Trophoblast cell (in vitro differentiated cells and primary cell): ENCODE measurements at regions not wholly inside any gene's neighbourhood (a gene's known extent, or its start where the extent isn't known, plus 50 kb on each side); places are given as distances from the start of the nearest gene placed in this dataset.

Experiments used
- DNase-seq, 2 donors: peaks; one replicate each; pipeline ENCODE4 v3.0.0-alpha.2; 2016
- H2AFZ ChIP-seq: 2 replicates; pipeline ENCODE4 v1.6.1; 2013; ENCODE audit warnings: low read length, moderate library complexity, mild to moderate bottlenecking; ENCODE audit not compliant: insufficient read depth, poor library complexity
- H2AK5ac ChIP-seq: 2 replicates; pipeline ENCODE4 v1.6.1; 2013; ENCODE audit warnings: mild to moderate bottlenecking, low read length
- H2BK120ac ChIP-seq: 2 replicates; pipeline ENCODE4 v1.6.1; 2013; ENCODE audit warnings: low read length, mild to moderate bottlenecking, moderate library complexity; ENCODE audit not compliant: insufficient read depth, poor library complexity
- H2BK12ac ChIP-seq: 2 replicates; pipeline ENCODE4 v1.6.1; 2013; ENCODE audit warnings: mild to moderate bottlenecking, low read length, moderate library complexity
- H2BK5ac ChIP-seq: 2 replicates; pipeline ENCODE4 v1.6.1; 2013; ENCODE audit warnings: low read length, low read depth, moderate library complexity, mild to moderate bottlenecking; ENCODE audit not compliant: poor library complexity
- H3K14ac ChIP-seq: 2 replicates; pipeline ENCODE4 v1.6.1; 2013; ENCODE audit warnings: mild to moderate bottlenecking, low read length
- H3K18ac ChIP-seq: 2 replicates; pipeline ENCODE4 v1.6.1; 2013; ENCODE audit warnings: mild to moderate bottlenecking, low read length
- H3K23ac ChIP-seq: 2 replicates; pipeline ENCODE4 v1.6.1; 2013; ENCODE audit warnings: low read length
- H3K27ac ChIP-seq: 2 replicates; pipeline ENCODE4 v1.5.1; 2013; ENCODE audit warnings: low read depth, mild to moderate bottlenecking, inconsistent platforms, low read length, moderate library complexity
- H3K27me3 ChIP-seq: 2 replicates; pipeline ENCODE4 v1.6.1; 2013; ENCODE audit warnings: inconsistent platforms, mild to moderate bottlenecking, low read length, moderate library complexity; ENCODE audit not compliant: insufficient read depth
- H3K36me3 ChIP-seq, 2 experiments: 1 replicate in 1 of 2; 2 replicates in 1 of 2; pipeline ENCODE4 v1.6.1; 2013; ENCODE audit warnings: low read length in 2 of 2, mild to moderate bottlenecking in 2 of 2, moderate library complexity in 1 of 2; ENCODE audit not compliant: insufficient read depth in 2 of 2, control insufficient read depth in 1 of 2
- H3K4ac ChIP-seq: 2 replicates; pipeline ENCODE4 v1.6.1; 2013; ENCODE audit warnings: low read depth, mild to moderate bottlenecking, low read length, moderate library complexity
- H3K4me1 ChIP-seq, 2 experiments: 1 replicate in 1 of 2; 2 replicates in 1 of 2; pipeline ENCODE4 v1.6.1; 2013; ENCODE audit warnings: low read length in 2 of 2, mild to moderate bottlenecking in 2 of 2, moderate library complexity in 1 of 2; ENCODE audit not compliant: insufficient read depth in 2 of 2, control insufficient read depth in 1 of 2
- H3K4me2 ChIP-seq: 2 replicates; pipeline ENCODE4 v1.6.1; 2013; ENCODE audit warnings: inconsistent platforms, mild to moderate bottlenecking, low read length, moderate library complexity
- H3K4me3 ChIP-seq: 2 replicates; pipeline ENCODE4 v1.5.1; 2013; ENCODE audit warnings: mild to moderate bottlenecking, low read depth, low read length, inconsistent platforms
- H3K79me1 ChIP-seq: one replicate; pipeline ENCODE4 v1.6.1; 2013; ENCODE audit warnings: low read length
- H3K79me2 ChIP-seq: 2 replicates; pipeline ENCODE4 v1.6.1; 2013; ENCODE audit warnings: low read length, mild to moderate bottlenecking; ENCODE audit not compliant: control insufficient read depth, insufficient read depth, poor library complexity
- H3K9ac ChIP-seq: 2 replicates; pipeline ENCODE4 v1.6.1; 2013; ENCODE audit warnings: mild to moderate bottlenecking, low read length
- H3K9me3 ChIP-seq: 2 replicates; pipeline ENCODE4 v1.6.1; 2013; ENCODE audit warnings: low read depth, mild to moderate bottlenecking, control low read depth, inconsistent platforms, low read length; ENCODE audit not compliant: insufficient read depth
- H4K12ac ChIP-seq: 2 replicates; pipeline ENCODE4 v1.6.1; 2013; ENCODE audit warnings: low read depth, mild to moderate bottlenecking, low read length, moderate library complexity
- H4K8ac ChIP-seq: 2 replicates; pipeline ENCODE4 v1.6.1; 2013; ENCODE audit warnings: low read depth, mild to moderate bottlenecking, low read length, moderate library complexity
- H4K91ac ChIP-seq: one replicate; pipeline ENCODE4 v1.6.1; 2013; ENCODE audit warnings: low read depth, mild to moderate bottlenecking, low read length, moderate library complexity
- WGBS: extraction: QIAGEN DNeasy Blood & Tissue Kit; methylation state at CpG from one replicate; pipeline ENCODE4 v1.1.7; 2013; ENCODE audit warnings: missing lambda C conversion rate; ENCODE audit not compliant: insufficient read length, insufficient coverage; ENCODE audit errors: extremely low coverage; 5-methylcytosine and 5-hydroxymethylcytosine counted together

GRCh38 chr10:123354521-123354920 lies 200.3 kb downstream of the BUB3 start:
- no peak for DNase-seq
- no peak overlapping the region for H4K91ac ChIP-seq
- no peak overlapping the region for H3K18ac ChIP-seq
- no peak overlapping the region for H3K27ac ChIP-seq
- no peak overlapping the region for H3K4me2 ChIP-seq
- no CpG with 5 or more reads among the region's 7 CpGs for WGBS
- no peak overlapping the region for H3K4ac ChIP-seq
- no peak overlapping the region for H2AK5ac ChIP-seq
- H2BK5ac ChIP-seq = no peak overlapping the region
- no peaks in the 10 kb centered on the region for H3K27me3 ChIP-seq
- no peak overlapping the region for H2BK120ac ChIP-seq
- H3K79me2 ChIP-seq = no peaks in the 10 kb centered on the region
- no peak overlapping the region for H2BK12ac ChIP-seq
- H3K4me3 ChIP-seq = no peak overlapping the region
- H4K8ac ChIP-seq = no peak overlapping the region
- H3K14ac ChIP-seq = no peak overlapping the region
- no peaks in the 10 kb centered on the region for H3K36me3 ChIP-seq
- H3K9ac ChIP-seq = no peak overlapping the region
- peaks cover 3% of the 10 kb centered on the region for H3K9me3 ChIP-seq
- no peak overlapping the region for H4K12ac ChIP-seq
- peaks cover 0 to 8% of the 10 kb centered on the region in 2 experiments for H3K4me1 ChIP-seq
- no peak overlapping the region for H2AFZ ChIP-seq
- H3K79me1 ChIP-seq = no peaks in the 10 kb centered on the region
- no peak overlapping the region for H3K23ac ChIP-seq

- DNase-seq = no peak
- no peak overlapping the region for H2BK120ac ChIP-seq
- no peak overlapping the region for H3K14ac ChIP-seq
- H4K8ac ChIP-seq = no peak overlapping the region
- no peaks in the 10 kb centered on the region for H3K27me3 ChIP-seq
- WGBS = no CpG with 5 or more reads among the region's 6 CpGs
- no peak overlapping the region for H3K9ac ChIP-seq
- H3K4me2 ChIP-seq = no peak overlapping the region
- H2BK5ac ChIP-seq = no peak overlapping the region
- H3K36me3 ChIP-seq = no peaks in the 10 kb centered on the region
- peaks cover 0 to 8% of the 10 kb centered on the region in 2 experiments for H3K4me1 ChIP-seq
- H3K4ac ChIP-seq = no peak overlapping the region
- H3K18ac ChIP-seq = no peak overlapping the region
- H2AK5ac ChIP-seq = no peak overlapping the region
- no peak overlapping the region for H4K91ac ChIP-seq
- no peak overlapping the region for H3K4me3 ChIP-seq
- no peaks in the 10 kb centered on the region for H3K9me3 ChIP-seq
- no peak overlapping the region for H2BK12ac ChIP-seq
- no peak overlapping the region for H4K12ac ChIP-seq
- H3K79me2 ChIP-seq = no peaks in the 10 kb centered on the region
- H2AFZ ChIP-seq = no peak overlapping the region
- H3K79me1 ChIP-seq = no peaks in the 10 kb centered on the region
- no peak overlapping the region for H3K23ac ChIP-seq
- no peak overlapping the region for H3K27ac ChIP-seq
Observed at GRCh38 chr10:123355748-123356481, 201.7 kb downstream of the BUB3 start.

GRCh38 chr10:123356799-123357198 lies 202.6 kb downstream of the BUB3 start:
- Histone ChIP-seq H3K9me3 (no peaks in the 10 kb centered on the region), H4K8ac (no peak overlapping the region), H3K18ac (no peak overlapping the region), H3K79me2 (no peaks in the 10 kb centered on the region), H3K27me3 (no peaks in the 10 kb centered on the region), H4K91ac (no peak overlapping the region), H2AK5ac (no peak overlapping the region), H2BK12ac (no peak overlapping the region), H3K14ac (no peak overlapping the region), H3K27ac (no peak overlapping the region), H2BK5ac (no peak overlapping the region), H3K4me3 (no peak overlapping the region), H3K23ac (no peak overlapping the region), H3K4me2 (no peak overlapping the region), H3K36me3 (no peaks in the 10 kb centered on the region), H3K4ac (no peak overlapping the region), H3K4me1 (peaks cover 0 to 8% of the 10 kb centered on the region in 2 experiments), H2AFZ (no peak overlapping the region), H4K12ac (no peak overlapping the region), H2BK120ac (no peak overlapping the region), H3K9ac (no peak overlapping the region), H3K79me1 (no peaks in the 10 kb centered on the region)
- no CpG with 5 or more reads among the region's 5 CpGs for WGBS
- no peak for DNase-seq

GRCh38 chr10:123357421-123357930 lies 203.3 kb downstream of the BUB3 start:
- H3K23ac ChIP-seq = no peak overlapping the region
- no peaks in the 10 kb centered on the region for H3K9me3 ChIP-seq
- no peaks in the 10 kb centered on the region for H3K79me2 ChIP-seq
- peak in 1 of 2 donors; percentile 27 for DNase-seq
- H2AFZ ChIP-seq = no peak overlapping the region
- no peak overlapping the region for H4K91ac ChIP-seq
- peaks cover 0 to 8% of the 10 kb centered on the region in 2 experiments for H3K4me1 ChIP-seq
- no CpG with 5 or more reads among the region's 17 CpGs for WGBS
- H4K8ac ChIP-seq = no peak overlapping the region
- H3K4ac ChIP-seq = no peak overlapping the region
- H3K27ac ChIP-seq = no peak overlapping the region
- no peak overlapping the region for H2BK120ac ChIP-seq
- H2BK12ac ChIP-seq = no peak overlapping the region
- no peak overlapping the region for H3K9ac ChIP-seq
- no peak overlapping the region for H4K12ac ChIP-seq
- H2AK5ac ChIP-seq = no peak overlapping the region
- H2BK5ac ChIP-seq = no peak overlapping the region
- no peaks in the 10 kb centered on the region for H3K79me1 ChIP-seq
- H3K4me2 ChIP-seq = no peak overlapping the region
- H3K36me3 ChIP-seq = no peaks in the 10 kb centered on the region
- no peak overlapping the region for H3K14ac ChIP-seq
- no peak overlapping the region for H3K18ac ChIP-seq
- H3K27me3 ChIP-seq = no peaks in the 10 kb centered on the region
- no peak overlapping the region for H3K4me3 ChIP-seq
